Neuron (in vitro differentiated cells): ENCODE measurements at regions not wholly inside any gene's neighbourhood (a gene's known extent, or its start where the extent isn't known, plus 50 kb on each side); places are given as distances from the start of the nearest gene placed in this dataset.
"Not testable (repeated sequence)": the region's sequence is repeated elsewhere in the genome, so short reads cannot be mapped to it uniquely, and the experiment has no call there.

ENCODE experiments used
- H2AFZ ChIP-seq: one replicate; pipeline ENCODE4 v1.6.1; 2013; ENCODE audit warnings: low read depth, mild to moderate bottlenecking, inconsistent platforms, low read length, moderate library complexity
- H3K27me3 ChIP-seq: one replicate; pipeline ENCODE4 v1.6.1; 2013; ENCODE audit warnings: low read length; ENCODE audit not compliant: insufficient read depth
- H3K36me3 ChIP-seq: one replicate; pipeline ENCODE4 v1.6.1; 2013; ENCODE audit warnings: low read length; ENCODE audit not compliant: insufficient read depth
- H3K4me1 ChIP-seq: one replicate; pipeline ENCODE4 v1.6.1; 2013; ENCODE audit warnings: low read length; ENCODE audit not compliant: insufficient read depth
- H3K4me3 ChIP-seq: 2 replicates; pipeline ENCODE4 v1.5.1; 2013; ENCODE audit warnings: mild to moderate bottlenecking, low read length, moderate library complexity
- H3K9me3 ChIP-seq: one replicate; pipeline ENCODE4 v1.6.1; 2013; ENCODE audit warnings: low read length

GRCh38 chr21:19493437-19494241 lies 1090.1 kb upstream of the TMPRSS15 start:
- not testable (repeated sequence) for H3K9me3 ChIP-seq, H3K4me1 ChIP-seq

DNA sequence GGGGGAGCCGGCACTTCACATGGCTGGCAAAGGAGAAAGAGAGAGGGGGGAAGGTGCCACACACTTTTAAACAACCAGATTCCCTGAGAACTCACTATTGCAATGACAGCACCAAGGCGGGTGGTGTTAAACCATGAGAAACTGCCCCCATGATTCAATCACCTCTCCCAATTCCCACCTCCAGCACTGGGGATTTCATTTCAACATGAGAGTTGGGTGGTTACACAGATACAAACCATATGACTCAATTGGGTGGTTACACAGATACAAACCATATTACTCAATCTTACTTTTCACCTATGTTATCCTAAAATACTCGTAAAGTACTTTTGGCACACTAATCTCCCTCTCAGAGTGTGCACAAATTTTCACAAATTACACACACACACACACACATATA lies 1097.5 kb upstream of the TMPRSS15 start:
- no peak overlapping the region for H3K4me3 ChIP-seq
- no peaks in the 10 kb centered on the region for H3K4me1 ChIP-seq
- H3K36me3 ChIP-seq = no peaks in the 10 kb centered on the region
- no peak overlapping the region for H2AFZ ChIP-seq
- H3K27me3 ChIP-seq = no peaks in the 10 kb centered on the region
- H3K9me3 ChIP-seq = no peaks in the 10 kb centered on the region

More at GRCh38 chr21:19493437-19494241, 1090.1 kb upstream of the TMPRSS15 start:
- H3K36me3 ChIP-seq, H3K27me3 ChIP-seq, H3K4me3 ChIP-seq, H2AFZ ChIP-seq: not testable (repeated sequence)

DNA sequence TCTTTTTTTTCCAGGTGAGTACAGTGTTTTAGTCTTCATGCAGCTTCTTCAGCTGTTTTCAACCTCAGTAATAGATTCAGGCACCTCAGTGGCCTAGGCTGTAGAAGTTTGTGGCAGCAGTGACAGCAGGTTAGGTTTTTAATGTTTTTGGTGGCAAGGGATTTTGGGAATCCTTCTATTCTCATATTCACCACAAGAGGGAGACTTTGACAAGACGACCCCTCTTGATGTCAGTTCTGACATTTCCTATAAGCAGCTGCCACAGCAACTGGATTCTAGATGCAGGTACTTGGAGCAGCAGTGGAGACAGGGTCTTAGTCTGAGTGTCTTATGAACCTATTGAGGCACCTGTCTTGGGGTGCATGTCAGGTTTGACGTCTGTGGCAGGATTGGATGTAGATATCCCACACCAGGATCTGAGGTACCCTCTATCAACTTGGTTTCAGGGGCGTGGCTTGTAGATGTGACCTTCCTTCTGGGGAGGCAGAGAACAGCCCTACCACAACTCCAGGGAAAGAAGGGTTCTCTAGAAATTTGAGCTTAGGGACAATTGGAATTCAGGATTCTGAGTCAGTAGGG lies 1104.2 kb upstream of the TMPRSS15 start:
- H3K36me3 ChIP-seq = no peaks in the 10 kb centered on the region
- no peak overlapping the region for H2AFZ ChIP-seq
- H3K4me3 ChIP-seq = no peak overlapping the region

GRCh38 chr21:19508442-19508841 lies 1104.9 kb upstream of the TMPRSS15 start:
- Histone ChIP-seq H3K36me3 (no peaks in the 10 kb centered on the region), H3K9me3 (no peaks in the 10 kb centered on the region), H3K4me1 (no peaks in the 10 kb centered on the region), H3K4me3 (no peak overlapping the region), H2AFZ (no peak overlapping the region), H3K27me3 (no peaks in the 10 kb centered on the region)

More for the DNA sequence above, 1104.2 kb upstream of the TMPRSS15 start:
- no peaks in the 10 kb centered on the region for H3K9me3 ChIP-seq
- no peaks in the 10 kb centered on the region for H3K4me1 ChIP-seq
- H3K27me3 ChIP-seq = no peaks in the 10 kb centered on the region

DNA sequence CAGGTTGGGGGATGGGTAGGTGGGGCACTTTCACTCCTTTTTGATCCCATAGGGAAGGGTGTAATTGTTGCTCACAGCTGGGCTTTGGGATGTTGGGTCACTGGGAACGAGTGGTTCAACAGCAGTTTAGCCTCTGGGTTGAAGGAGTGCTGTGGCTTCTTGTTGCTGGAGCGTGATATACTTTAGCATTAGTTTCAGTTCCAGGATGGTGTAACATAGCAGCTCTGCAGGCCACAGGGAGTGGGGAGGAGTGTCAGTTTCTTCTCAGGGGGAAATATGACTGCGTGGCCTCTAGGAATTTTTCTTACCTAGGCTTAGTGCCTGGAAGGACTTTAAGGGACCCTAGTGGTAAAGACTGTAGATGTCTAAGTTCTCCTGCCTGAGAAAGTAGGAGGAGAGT lies 1105.3 kb upstream of the TMPRSS15 start:
- Histone ChIP-seq H3K4me3 (no peak overlapping the region), H3K4me1 (no peaks in the 10 kb centered on the region), H3K27me3 (no peaks in the 10 kb centered on the region), H3K9me3 (no peaks in the 10 kb centered on the region), H2AFZ (no peak overlapping the region), H3K36me3 (no peaks in the 10 kb centered on the region)

DNA sequence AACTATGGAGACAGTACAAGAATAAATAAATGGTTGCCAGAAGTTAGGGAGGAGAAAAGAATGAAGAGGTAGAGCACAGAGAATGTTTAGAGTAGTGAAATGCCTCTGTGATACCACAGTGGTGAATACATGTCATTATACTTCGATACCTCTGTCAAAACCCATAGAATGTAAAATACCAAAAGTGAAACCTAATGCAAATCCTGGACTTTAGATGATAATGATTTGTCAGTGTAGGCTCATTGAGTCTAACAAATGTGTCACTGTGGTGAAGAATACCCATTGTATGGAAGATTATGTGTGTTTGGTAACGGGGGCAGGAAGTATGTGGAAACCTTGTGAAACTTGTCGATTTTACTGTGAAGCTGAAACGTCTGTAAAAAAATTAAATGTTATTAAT lies 1106.5 kb upstream of the TMPRSS15 start:
- H3K4me1 ChIP-seq = no peaks in the 10 kb centered on the region

DNA sequence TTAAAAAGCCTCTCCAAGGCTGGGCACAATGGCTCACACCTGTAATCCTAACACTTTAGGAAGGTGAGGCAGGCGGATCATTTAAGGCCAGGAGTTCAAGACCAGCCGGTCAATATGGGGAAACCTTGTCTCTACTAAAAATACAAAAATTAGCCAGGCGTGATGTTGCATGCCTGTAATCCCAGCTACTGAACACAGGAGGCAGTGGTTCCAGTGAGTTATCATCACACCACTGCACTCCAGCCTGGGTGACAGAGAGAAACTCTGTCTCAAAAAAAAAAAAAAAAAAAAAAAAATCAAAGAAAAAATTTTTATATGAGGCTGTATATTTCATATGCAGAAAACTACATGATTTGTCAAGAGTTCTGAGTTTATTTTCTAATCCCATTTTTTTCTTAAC lies 1107.1 kb upstream of the TMPRSS15 start:
- Histone ChIP-seq H3K9me3 (no peaks in the 10 kb centered on the region), H3K4me3 (no peak overlapping the region), H3K27me3 (no peaks in the 10 kb centered on the region), H3K36me3 (no peaks in the 10 kb centered on the region), H3K4me1 (no peaks in the 10 kb centered on the region), H2AFZ (no peak overlapping the region)

More for the DNA sequence above, 1106.5 kb upstream of the TMPRSS15 start:
- Histone ChIP-seq H3K36me3 (no peaks in the 10 kb centered on the region), H3K27me3 (no peaks in the 10 kb centered on the region), H3K4me3 (no peak overlapping the region), H2AFZ (no peak overlapping the region), H3K9me3 (no peaks in the 10 kb centered on the region)

DNA sequence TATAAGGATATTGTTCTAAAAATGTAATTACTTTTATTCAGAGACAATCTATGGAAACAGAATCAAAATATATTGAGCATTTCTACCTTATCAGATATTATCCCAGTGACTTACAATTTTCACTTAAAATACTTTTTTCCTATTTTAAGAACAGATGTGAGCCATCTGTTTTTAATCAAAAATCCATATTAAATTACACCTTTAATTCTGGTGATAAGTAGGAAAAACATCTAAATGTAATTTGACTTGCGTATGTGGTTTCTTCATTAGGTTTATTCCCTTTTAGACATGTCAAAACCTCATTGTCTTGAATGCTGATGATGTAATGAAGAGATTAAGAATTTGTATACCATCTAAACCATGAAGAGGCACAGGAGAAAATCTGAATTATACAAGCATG lies 1118.8 kb upstream of the TMPRSS15 start:
- Histone ChIP-seq H3K36me3 (no peaks in the 10 kb centered on the region), H2AFZ (no peak overlapping the region), H3K4me1 (peaks cover 12% of the 10 kb centered on the region), H3K9me3 (no peaks in the 10 kb centered on the region), H3K4me3 (no peak overlapping the region), H3K27me3 (peaks cover 5% of the 10 kb centered on the region)

- no peak overlapping the region for H2AFZ ChIP-seq
- peaks cover 5% of the 10 kb centered on the region for H3K27me3 ChIP-seq
- peaks cover 12% of the 10 kb centered on the region for H3K4me1 ChIP-seq
- no peaks in the 10 kb centered on the region for H3K36me3 ChIP-seq
- H3K9me3 ChIP-seq = no peaks in the 10 kb centered on the region
- no peak overlapping the region for H3K4me3 ChIP-seq
Observed at GRCh38 chr21:19523061-19523460, 1119.5 kb upstream of the TMPRSS15 start.

GRCh38 chr21:19523746-19524145 lies 1120.2 kb upstream of the TMPRSS15 start:
- Histone ChIP-seq H2AFZ (no peak overlapping the region), H3K36me3 (no peaks in the 10 kb centered on the region), H3K9me3 (no peaks in the 10 kb centered on the region), H3K4me1 (peaks cover 12% of the 10 kb centered on the region), H3K4me3 (no peak overlapping the region), H3K27me3 (peaks cover 8% of the 10 kb centered on the region)

DNA sequence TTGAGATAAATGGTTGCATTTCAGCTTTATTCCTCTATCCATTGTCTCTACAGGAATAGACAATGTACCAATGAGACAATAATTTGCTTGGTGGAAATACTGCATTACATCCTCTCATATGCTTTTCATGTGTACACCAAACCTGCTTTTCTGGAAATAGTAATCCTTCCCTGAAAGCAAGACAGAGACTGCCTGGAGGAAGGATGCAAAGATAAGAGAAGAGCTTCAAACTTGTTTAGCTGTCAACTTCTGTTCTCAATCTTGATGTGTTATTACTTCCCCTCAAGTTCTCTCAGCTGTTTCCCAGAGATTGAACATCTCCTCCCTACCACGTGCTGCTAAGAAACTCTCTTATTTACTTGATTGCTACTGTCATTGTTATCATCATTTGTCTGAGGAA lies 1125.4 kb upstream of the TMPRSS15 start:
- H3K36me3 ChIP-seq = no peaks in the 10 kb centered on the region
- H3K4me1 ChIP-seq = peaks cover 10% of the 10 kb centered on the region
- no peaks in the 10 kb centered on the region for H3K9me3 ChIP-seq

DNA sequence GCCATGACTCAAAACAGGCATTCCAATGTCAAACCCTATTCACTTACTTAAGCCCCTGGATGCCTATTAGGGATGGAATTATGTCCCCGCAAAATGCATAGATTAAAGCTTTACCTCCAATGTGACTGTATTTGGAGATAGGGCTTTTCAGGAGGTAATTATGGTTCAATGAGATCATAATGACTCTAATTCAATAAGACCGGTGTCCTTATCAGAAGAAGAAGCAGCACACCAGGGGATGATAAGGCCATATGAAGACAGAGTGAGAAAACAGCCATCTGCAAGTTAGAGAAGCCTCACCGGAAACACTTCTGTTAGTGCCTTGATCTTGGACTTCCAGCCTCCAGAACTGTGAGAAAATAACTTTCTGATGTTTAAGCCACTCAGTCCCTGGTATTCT lies 1131.8 kb upstream of the TMPRSS15 start:
- no peaks in the 10 kb centered on the region for H3K27me3 ChIP-seq
- no peak overlapping the region for H2AFZ ChIP-seq
- H3K9me3 ChIP-seq = no peaks in the 10 kb centered on the region
- H3K4me1 ChIP-seq = no peaks in the 10 kb centered on the region
- no peak overlapping the region for H3K4me3 ChIP-seq
- H3K36me3 ChIP-seq = no peaks in the 10 kb centered on the region

More for the DNA sequence above, 1125.4 kb upstream of the TMPRSS15 start:
- Histone ChIP-seq H2AFZ (no peak overlapping the region), H3K27me3 (peaks cover 3% of the 10 kb centered on the region), H3K4me3 (no peak overlapping the region)

DNA sequence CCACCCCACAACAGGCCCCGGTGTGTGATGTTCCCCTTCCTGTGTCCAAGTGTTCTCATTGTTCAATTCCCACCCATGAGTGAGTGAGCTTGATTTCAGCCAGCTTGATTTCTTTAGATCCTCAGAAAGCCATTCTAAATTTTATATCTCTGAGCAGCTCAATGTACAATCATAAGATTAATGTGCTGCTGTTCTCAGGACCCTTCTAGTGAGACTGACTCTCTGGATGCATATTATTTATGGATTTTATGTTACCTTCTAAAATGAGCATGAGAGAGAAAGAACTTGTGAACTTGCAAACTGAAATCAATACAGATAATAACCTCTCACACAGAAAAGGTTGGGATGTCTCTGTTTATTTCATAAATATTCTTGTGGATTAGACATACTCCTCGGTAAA lies 1133.5 kb upstream of the TMPRSS15 start:
- Histone ChIP-seq H3K4me1 (no peaks in the 10 kb centered on the region), H3K27me3 (no peaks in the 10 kb centered on the region), H3K36me3 (no peaks in the 10 kb centered on the region), H2AFZ (no peak overlapping the region), H3K4me3 (no peak overlapping the region), H3K9me3 (no peaks in the 10 kb centered on the region)
